ENCODE measurements at regions not wholly inside any gene's neighbourhood (a gene's known extent, or its start where the extent isn't known, plus 50 kb on each side); places are given as distances from the start of the nearest gene placed in this dataset.

GRCh38 chr5:68409259-68409658, 193.7 kb downstream of the PIK3R1 start:
- TF ChIP-seq CTCF (IDR thresholded peaks at IDR 0.05; ENCODE audit: low read length), result no peak
- no peak for TF ChIP-seq EZH2 (IDR thresholded peaks at IDR 0.05; ENCODE audit: borderline replicate concordance, low read length)
